NCI-H1417 treated with DMSO at 0.1 percent for 48 hours (cell line): ENCODE measurements at regions not wholly inside any gene's neighbourhood (a gene's known extent, or its start where the extent isn't known, plus 50 kb on each side); places are given as distances from the start of the nearest gene placed in this dataset.

ENCODE experiments used
- DNase-seq: peaks from one replicate; lab custom pipeline; 2025; lab: John Stamatoyannopoulos, UW

GRCh38 chr9:106052735-106053134 is 358.4 kb downstream of the TMEM38B start:
- DNase-seq, result no peak

GRCh38 chr9:106056328-106056727 is 362.0 kb downstream of the TMEM38B start:
- DNase-seq, result no peak

GRCh38 chr9:106058460-106058859 is 364.1 kb downstream of the TMEM38B start:
- DNase-seq, result no peak

GRCh38 chr9:106059886-106060285 is 365.5 kb downstream of the TMEM38B start:
- no peak for DNase-seq

GRCh38 chr9:106060885-106061284 is 366.5 kb downstream of the TMEM38B start:
- no peak for DNase-seq

GRCh38 chr9:106062250-106062649 is 367.9 kb downstream of the TMEM38B start:
- DNase-seq, result no peak

GRCh38 chr9:106065136-106065535 is 370.8 kb downstream of the TMEM38B start:
- DNase-seq, result no peak

GRCh38 chr9:106065579-106066214 is 371.4 kb downstream of the TMEM38B start:
- no peak for DNase-seq

- DNase-seq, result no peak
Observed at GRCh38 chr9:106066940-106067524, 372.7 kb downstream of the TMEM38B start.

- DNase-seq, result no peak
Observed at GRCh38 chr9:106069241-106069640, 374.9 kb downstream of the TMEM38B start.

- DNase-seq, result no peak
Observed at GRCh38 chr9:106072421-106072820, 378.1 kb downstream of the TMEM38B start.

- DNase-seq, result no peak
Observed at GRCh38 chr9:106074006-106074405, 379.7 kb downstream of the TMEM38B start.

GRCh38 chr9:106075236-106075959 is 381.1 kb downstream of the TMEM38B start:
- no peak for DNase-seq

- no peak for DNase-seq
Observed at GRCh38 chr9:106075960-106076327, 381.6 kb downstream of the TMEM38B start.

GRCh38 chr9:106076711-106077110 is 382.4 kb downstream of the TMEM38B start:
- no peak for DNase-seq

GRCh38 chr9:106077731-106078130 is 383.4 kb downstream of the TMEM38B start:
- no peak for DNase-seq

GRCh38 chr9:106082621-106083020 is 388.3 kb downstream of the TMEM38B start:
- no peak for DNase-seq

- DNase-seq, result no peak
Observed at GRCh38 chr9:106084702-106085101, 390.4 kb downstream of the TMEM38B start.

- DNase-seq, result no peak
Observed at GRCh38 chr9:106085479-106085878, 391.1 kb downstream of the TMEM38B start.

GRCh38 chr9:106092083-106092482 is 397.7 kb downstream of the TMEM38B start:
- DNase-seq, result no peak

GRCh38 chr9:106102821-106103220 is 408.5 kb downstream of the TMEM38B start:
- no peak for DNase-seq

GRCh38 chr9:106104887-106105286 is 410.5 kb downstream of the TMEM38B start:
- no peak for DNase-seq

- DNase-seq, result no peak
Observed at GRCh38 chr9:106106396-106106795, 412.1 kb downstream of the TMEM38B start.
